ENCODE measurements at regions not wholly inside any gene's neighbourhood (a gene's known extent, or its start where the extent isn't known, plus 50 kb on each side); places are given as distances from the start of the nearest gene placed in this dataset.

DNA sequence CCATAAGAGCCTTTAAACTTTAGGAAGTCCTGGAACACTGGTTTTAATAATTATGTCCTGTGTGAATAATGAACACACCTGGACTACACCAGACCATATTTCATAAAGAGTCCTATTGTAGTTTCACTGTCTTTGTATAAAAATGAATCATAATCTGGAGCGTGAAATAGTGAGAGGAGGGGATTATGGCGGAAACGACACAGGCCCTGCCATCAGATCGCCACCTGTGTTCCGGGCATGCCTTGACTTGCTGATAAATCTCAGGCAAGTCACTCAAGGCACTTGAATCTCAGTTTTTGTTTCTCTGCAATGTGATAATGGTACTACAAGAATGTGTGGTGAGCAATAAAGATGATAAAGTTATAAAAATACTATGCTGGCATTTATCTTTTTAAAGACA, 995.5 kb downstream of the MCTP2 start:
- H2AK5ac ChIP-seq (ENCODE audit: low read length), result no peak overlapping the region
- no peak overlapping the region for H3K4ac ChIP-seq (ENCODE audit: low read depth, low read length)
- H3K23ac ChIP-seq (ENCODE audit: low read length), result no peak overlapping the region
- no peak overlapping the region for H3K4me2 ChIP-seq (ENCODE audit: low read length)
- H3K9ac ChIP-seq (ENCODE audit: low read length), result no peak overlapping the region
- no CpG with 5 or more reads among the region's 5 CpGs for WGBS (ENCODE audit: extremely low coverage, insufficient coverage, low lambda C conversion rate)
- H3K27me3 ChIP-seq (ENCODE audit: insufficient read depth, low read length, poor library complexity), result no peaks in the 10 kb centered on the region
- no peak overlapping the region for H4K5ac ChIP-seq (ENCODE audit: low read length)
- H3K36me3 ChIP-seq (ENCODE audit: control insufficient read depth, insufficient read depth, low read length), result no peaks in the 10 kb centered on the region
- no peak overlapping the region for H2BK120ac ChIP-seq (ENCODE audit: low read depth, low read length)
- H2BK5ac ChIP-seq (ENCODE audit: low read length), result no peak overlapping the region
- DNase-seq, result no peak
- H3K79me2 ChIP-seq (ENCODE audit: control insufficient read depth, insufficient read depth, low read length), result no peaks in the 10 kb centered on the region
- H3K4me1 ChIP-seq (ENCODE audit: control insufficient read depth, low read depth, low read length), result no peaks in the 10 kb centered on the region
- no peaks in the 10 kb centered on the region for H3K79me1 ChIP-seq (ENCODE audit: low read length)
- H4K8ac ChIP-seq (ENCODE audit: low read depth, low read length), result no peak overlapping the region
- no peak overlapping the region for H3K56ac ChIP-seq (ENCODE audit: low read length)
- no peak overlapping the region for H3K18ac ChIP-seq (ENCODE audit: low read length)
- no peak overlapping the region for H3K4me3 ChIP-seq (ENCODE audit: low read length)
- H3K27ac ChIP-seq (ENCODE audit: low read depth, low read length), result no peak overlapping the region
- no peak overlapping the region for H2BK15ac ChIP-seq (replicated peaks; ENCODE audit: low read depth)

DNA sequence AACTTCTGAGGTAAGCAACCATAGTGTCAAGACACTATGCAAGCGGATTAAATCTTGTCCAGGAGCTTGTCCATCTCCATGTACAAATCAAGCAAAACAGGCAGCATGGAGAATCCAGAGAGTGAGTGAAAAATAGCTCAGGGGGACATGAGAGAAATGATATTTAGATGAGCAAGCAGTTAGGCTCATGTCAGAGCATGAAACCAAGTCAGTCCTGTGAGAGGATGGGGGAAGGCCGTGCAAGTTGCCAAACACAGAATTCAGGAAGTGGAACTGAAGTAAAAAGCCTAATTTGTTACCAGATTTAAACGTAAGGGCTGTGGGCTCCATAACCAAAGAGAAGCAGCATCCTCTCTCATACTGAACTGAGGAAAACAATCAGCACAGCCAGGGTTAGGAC, 995.9 kb downstream of the MCTP2 start:
- WGBS (ENCODE audit: extremely low coverage, insufficient coverage, low lambda C conversion rate), result no CpG with 5 or more reads among the region's 3 CpGs
- Histone ChIP-seq H2BK5ac (ENCODE audit: low read length) (no peak overlapping the region), H3K4me2 (ENCODE audit: low read length) (no peak overlapping the region), H2BK120ac (ENCODE audit: low read depth, low read length) (no peak overlapping the region), H3K4ac (ENCODE audit: low read depth, low read length) (no peak overlapping the region), H4K5ac (ENCODE audit: low read length) (no peak overlapping the region), H3K4me1 (ENCODE audit: control insufficient read depth, low read depth, low read length) (no peaks in the 10 kb centered on the region), H4K8ac (ENCODE audit: low read depth, low read length) (no peak overlapping the region), H3K18ac (ENCODE audit: low read length) (no peak overlapping the region), H3K27ac (ENCODE audit: low read depth, low read length) (no peak overlapping the region), H3K56ac (ENCODE audit: low read length) (no peak overlapping the region), H2AK5ac (ENCODE audit: low read length) (no peak overlapping the region), H3K27me3 (ENCODE audit: insufficient read depth, low read length, poor library complexity) (no peaks in the 10 kb centered on the region), H3K9ac (ENCODE audit: low read length) (no peak overlapping the region), H3K36me3 (ENCODE audit: control insufficient read depth, insufficient read depth, low read length) (no peaks in the 10 kb centered on the region), H3K79me2 (ENCODE audit: control insufficient read depth, insufficient read depth, low read length) (no peaks in the 10 kb centered on the region), H3K4me3 (ENCODE audit: low read length) (no peak overlapping the region), H3K79me1 (ENCODE audit: low read length) (no peaks in the 10 kb centered on the region), H3K23ac (ENCODE audit: low read length) (no peak overlapping the region), H2BK15ac (replicated peaks; ENCODE audit: low read depth) (no peak overlapping the region)
- no peak for DNase-seq

DNA sequence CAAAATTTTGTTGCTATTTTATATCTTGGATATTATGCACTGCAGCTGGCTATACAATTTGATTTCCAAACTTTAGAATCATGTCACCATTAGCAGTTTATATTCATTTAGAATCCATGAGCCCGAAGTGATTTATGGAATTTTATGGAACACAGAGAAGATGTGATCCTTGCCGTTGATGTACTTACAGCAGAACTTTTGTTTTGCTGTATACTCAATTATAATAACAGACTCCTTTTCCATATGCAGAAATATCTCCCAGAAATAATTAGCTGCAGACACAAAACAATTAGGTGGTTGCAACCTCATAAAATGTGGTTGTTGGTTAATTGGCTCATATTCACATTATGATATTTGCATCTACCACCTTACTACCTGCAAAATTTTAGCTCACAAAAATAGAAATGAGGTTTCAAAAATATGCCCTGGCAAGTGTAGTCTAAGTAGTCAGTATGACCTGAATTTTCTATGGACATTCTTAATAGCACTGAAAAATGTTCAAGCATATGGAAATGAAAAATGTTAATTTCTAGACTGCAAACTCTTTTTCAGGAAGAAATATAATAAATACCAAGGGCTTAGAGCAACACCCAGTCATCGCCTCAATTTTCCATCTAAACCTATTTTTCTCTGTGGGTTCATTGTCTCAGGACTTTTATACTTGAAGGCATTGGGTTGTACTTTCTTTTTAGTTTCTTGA, 997.6 kb downstream of the MCTP2 start:
- Histone ChIP-seq H3K27me3 (ENCODE audit: insufficient read depth, low read length, poor library complexity) (no peaks in the 10 kb centered on the region), H3K9ac (ENCODE audit: low read length) (no peak overlapping the region), H4K8ac (ENCODE audit: low read depth, low read length) (no peak overlapping the region), H3K23ac (ENCODE audit: low read length) (no peak overlapping the region), H3K27ac (ENCODE audit: low read depth, low read length) (no peak overlapping the region), H3K79me1 (ENCODE audit: low read length) (no peaks in the 10 kb centered on the region), H3K36me3 (ENCODE audit: control insufficient read depth, insufficient read depth, low read length) (no peaks in the 10 kb centered on the region), H3K4me3 (ENCODE audit: low read length) (no peak overlapping the region), H4K5ac (ENCODE audit: low read length) (no peak overlapping the region), H3K4me1 (ENCODE audit: control insufficient read depth, low read depth, low read length) (no peaks in the 10 kb centered on the region), H3K4me2 (ENCODE audit: low read length) (no peak overlapping the region), H3K56ac (ENCODE audit: low read length) (no peak overlapping the region), H2AK5ac (ENCODE audit: low read length) (no peak overlapping the region), H3K79me2 (ENCODE audit: control insufficient read depth, insufficient read depth, low read length) (no peaks in the 10 kb centered on the region), H3K18ac (ENCODE audit: low read length) (no peak overlapping the region), H2BK120ac (ENCODE audit: low read depth, low read length) (no peak overlapping the region), H2BK5ac (ENCODE audit: low read length) (no peak overlapping the region), H2BK15ac (replicated peaks; ENCODE audit: low read depth) (no peak overlapping the region), H3K4ac (ENCODE audit: low read depth, low read length) (no peak overlapping the region)
- no CpG with 5 or more reads among the region's 3 CpGs for WGBS (ENCODE audit: extremely low coverage, insufficient coverage, low lambda C conversion rate)
- no peak for DNase-seq

DNA sequence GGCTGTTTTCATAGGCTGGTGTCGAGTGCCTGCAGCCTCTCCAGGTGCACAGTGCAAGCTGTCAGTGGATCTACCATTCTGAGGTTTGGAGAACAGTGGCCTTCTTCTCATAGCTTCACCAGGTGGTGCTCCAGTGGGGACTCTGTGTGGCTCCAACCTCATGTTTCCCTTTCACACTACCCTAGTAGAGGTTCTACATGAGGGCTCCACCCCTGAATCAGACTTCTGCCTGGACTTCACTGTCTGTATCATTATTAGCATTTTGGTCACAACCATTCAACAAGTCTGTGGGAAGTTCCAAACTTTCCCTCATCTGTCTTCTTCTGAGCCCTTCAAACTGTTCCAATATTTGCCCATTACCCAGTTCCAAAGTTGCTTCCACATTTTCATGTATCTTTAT, 1003.7 kb downstream of the MCTP2 start:
- no peak overlapping the region for H4K5ac ChIP-seq (ENCODE audit: low read length)
- H2BK5ac ChIP-seq (ENCODE audit: low read length), result no peak overlapping the region
- H3K79me1 ChIP-seq (ENCODE audit: low read length), result no peaks in the 10 kb centered on the region
- H3K27me3 ChIP-seq (ENCODE audit: insufficient read depth, low read length, poor library complexity), result no peaks in the 10 kb centered on the region
- H3K23ac ChIP-seq (ENCODE audit: low read length), result no peak overlapping the region
- no peak overlapping the region for H2BK120ac ChIP-seq (ENCODE audit: low read depth, low read length)
- no peak overlapping the region for H3K9ac ChIP-seq (ENCODE audit: low read length)
- H3K27ac ChIP-seq (ENCODE audit: low read depth, low read length), result no peak overlapping the region
- H3K36me3 ChIP-seq (ENCODE audit: control insufficient read depth, insufficient read depth, low read length), result no peaks in the 10 kb centered on the region
- no peak overlapping the region for H2AK5ac ChIP-seq (ENCODE audit: low read length)
- no peaks in the 10 kb centered on the region for H3K4me1 ChIP-seq (ENCODE audit: control insufficient read depth, low read depth, low read length)
- peak; percentile 11 for DNase-seq
- no peaks in the 10 kb centered on the region for H3K79me2 ChIP-seq (ENCODE audit: control insufficient read depth, insufficient read depth, low read length)
- no peak overlapping the region for H3K4me3 ChIP-seq (ENCODE audit: low read length)
- H2BK15ac ChIP-seq (replicated peaks; ENCODE audit: low read depth), result no peak overlapping the region
- no peak overlapping the region for H3K56ac ChIP-seq (ENCODE audit: low read length)
- no CpG with 5 or more reads among the region's 1 CpG for whole genome bisulfite sequencing (ENCODE audit: extremely low coverage, insufficient coverage, low lambda C conversion rate)
- H3K18ac ChIP-seq (ENCODE audit: low read length), result no peak overlapping the region
- no peak overlapping the region for H3K4me2 ChIP-seq (ENCODE audit: low read length)
- H3K4ac ChIP-seq (ENCODE audit: low read depth, low read length), result no peak overlapping the region
- no peak overlapping the region for H4K8ac ChIP-seq (ENCODE audit: low read depth, low read length)

DNA sequence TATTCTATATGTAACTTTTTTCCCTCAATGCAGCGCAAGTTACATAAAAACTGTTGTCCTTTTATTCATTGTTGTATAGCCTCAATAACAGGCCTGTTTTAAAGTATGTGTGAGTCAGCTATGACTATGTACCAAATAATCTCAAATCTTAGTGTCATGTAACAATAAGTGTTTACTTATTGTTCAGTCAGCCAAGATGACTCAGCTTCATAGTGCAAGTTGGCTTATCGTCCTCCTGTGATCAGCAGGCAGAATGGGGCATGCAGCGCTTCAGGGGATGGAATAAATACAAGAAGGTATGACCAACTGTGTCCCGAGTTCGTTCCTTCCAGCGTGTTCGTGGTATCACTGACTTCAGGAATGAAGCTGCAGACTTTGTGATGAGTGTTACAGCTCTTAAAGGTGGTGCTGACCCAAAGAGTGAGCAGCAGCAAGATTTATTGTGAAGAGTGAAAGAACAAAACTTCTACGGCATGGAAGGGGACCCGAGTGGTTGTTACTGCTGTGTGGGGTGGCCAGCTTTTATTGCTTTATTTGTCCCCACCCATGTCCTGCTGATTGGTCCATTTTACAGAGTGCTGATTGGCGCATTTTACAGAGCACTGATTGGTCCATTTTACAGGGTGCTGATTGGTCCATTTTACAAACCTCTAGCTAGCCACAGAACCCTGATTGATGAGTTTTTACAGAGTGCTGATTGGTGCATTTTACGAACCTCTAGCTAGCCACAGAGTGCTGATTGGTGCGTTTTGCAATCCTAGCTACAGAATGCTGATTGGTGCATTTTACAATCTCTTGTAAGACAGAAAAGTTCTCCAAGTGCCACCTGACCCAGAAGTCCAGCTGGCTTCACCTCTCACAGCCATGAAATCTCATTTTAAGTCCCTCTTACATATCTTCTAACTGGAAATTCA, 1016.0 kb downstream of the MCTP2 start:
- WGBS (ENCODE audit: extremely low coverage, insufficient coverage, low lambda C conversion rate), result no CpG with 5 or more reads among the region's 12 CpGs
- Histone ChIP-seq H3K9ac (ENCODE audit: low read length) (no peak overlapping the region), H2BK15ac (replicated peaks; ENCODE audit: low read depth) (no peak overlapping the region), H3K56ac (ENCODE audit: low read length) (no peak overlapping the region), H3K27me3 (ENCODE audit: insufficient read depth, low read length, poor library complexity) (no peaks in the 10 kb centered on the region), H3K27ac (ENCODE audit: low read depth, low read length) (no peak overlapping the region), H4K8ac (ENCODE audit: low read depth, low read length) (no peak overlapping the region), H3K4me1 (ENCODE audit: control insufficient read depth, low read depth, low read length) (no peaks in the 10 kb centered on the region), H3K4me2 (ENCODE audit: low read length) (no peak overlapping the region), H3K18ac (ENCODE audit: low read length) (no peak overlapping the region), H3K4me3 (ENCODE audit: low read length) (no peak overlapping the region), H2BK5ac (ENCODE audit: low read length) (no peak overlapping the region), H3K79me1 (ENCODE audit: low read length) (no peaks in the 10 kb centered on the region), H3K4ac (ENCODE audit: low read depth, low read length) (no peak overlapping the region), H4K5ac (ENCODE audit: low read length) (no peak overlapping the region), H3K36me3 (ENCODE audit: control insufficient read depth, insufficient read depth, low read length) (no peaks in the 10 kb centered on the region), H2AK5ac (ENCODE audit: low read length) (no peak overlapping the region), H3K79me2 (ENCODE audit: control insufficient read depth, insufficient read depth, low read length) (no peaks in the 10 kb centered on the region), H2BK120ac (ENCODE audit: low read depth, low read length) (no peak overlapping the region), H3K23ac (ENCODE audit: low read length) (no peak overlapping the region)
- DNase-seq, result no peak
